HCT116 (cell line): ENCODE measurements at regions not wholly inside any gene's neighbourhood (a gene's known extent, or its start where the extent isn't known, plus 50 kb on each side); places are given as distances from the start of the nearest gene placed in this dataset.
A peak's percentile ranks its signal among the peaks of the same experiment; 100 is the strongest.

Experiments used
- ATAC-seq: fragments of 200-7000 bp; cut with Tn5 transposase; 2 replicates; pipeline ENCODE4 v1.9.1; 2020; ENCODE audit warnings: mild to moderate bottlenecking, moderate library complexity
- BruUV-seq: library from RNA; stranded (reverse); fragments of 400-500 nt; replicated peaks from 2 replicates; lab custom pipeline; 2021; lab: Mats Ljungman, UMichigan
- CTCF ChIA-PET: fragments of 300-600 bp; sonication (Branson Sonifier 250); formaldehyde crosslinking; loops from one replicate; lab custom pipeline; 2021; ENCODE audit warnings: antibody characterized with exemption; lab: Charles Lee
- POLR2A ChIA-PET: fragments of 300-600, 350-600 bp; sonication (Branson Sonifier 250); formaldehyde crosslinking; loops from one replicate; lab custom pipeline; 2021; ENCODE audit warnings: antibody characterized with exemption; lab: Charles Lee
- RAD21 ChIA-PET, 2 experiments: fragments of 300-600 bp; sonication (Branson Sonifier 250); formaldehyde crosslinking; loops; one replicate each; lab custom pipeline; 2023; ENCODE audit warnings: low total read pairs in 2 of 2; ENCODE audit not compliant: uncharacterized antibody in 2 of 2, unreplicated experiment in 2 of 2, low non-redundant PET in 1 of 2; lab: Charles Lee
- DNase-seq: peaks from one replicate; pipeline ENCODE4 v3.0.0-alpha.2; 2010; ENCODE audit warnings: low read depth, low spot score
- H2AFZ ChIP-seq: fragments of 200-600 bp; shearing (Covaris generic), sonication (generic); 2 replicates; pipeline ENCODE4 v1.6.1; 2017; ENCODE audit warnings: low read depth, mixed run types, mixed read lengths, antibody characterized with exemption, low read length; ENCODE audit not compliant: poor library complexity, severe bottlenecking
- H3K27ac ChIP-seq: 2 replicates; pipeline ENCODE4 v1.5.1; 2012; ENCODE audit warnings: low read depth, low read length
- H3K27me3 ChIP-seq: fragments of 200-600 bp; sonication (generic); 2 replicates; pipeline ENCODE4 v1.6.1; 2016; ENCODE audit warnings: mixed run types, low read length, mixed read lengths; ENCODE audit not compliant: insufficient read depth
- H3K36me3 ChIP-seq, 2 experiments: fragments of 200-500 bp in 1 of 2; fragments of 200-600 bp in 1 of 2; sonication (Bioruptor generic) in 1 of 2; sonication (generic) in 1 of 2; 2 replicates each; pipeline versions ENCODE4 v1.5.1 to v1.6.1; 2014 to 2016; ENCODE audit warnings: low read length in 2 of 2, inconsistent platforms in 1 of 2, mixed read lengths in 1 of 2, mixed run types in 1 of 2; ENCODE audit not compliant: insufficient read depth in 2 of 2, control insufficient read depth in 1 of 2
- H3K4me1 ChIP-seq, 2 experiments: fragments of 200-600 bp in 1 of 2; sonication (generic) in 1 of 2; 2 replicates each; pipeline versions ENCODE4 v1.5.1 to v1.6.1; 2012 to 2017; ENCODE audit warnings: low read length in 2 of 2, inconsistent platforms in 1 of 2, mild to moderate bottlenecking in 1 of 2, mixed read lengths in 1 of 2, mixed run types in 1 of 2, moderate library complexity in 1 of 2; ENCODE audit not compliant: insufficient read depth in 2 of 2, control insufficient read depth in 1 of 2
- H3K4me2 ChIP-seq: fragments of 200-600 bp; sonication (generic); 2 replicates; pipeline ENCODE4 v1.6.1; 2017; ENCODE audit warnings: mixed run types, low read length, mixed read lengths
- H3K4me3 ChIP-seq, 2 experiments: fragments of 200-600 bp in 1 of 2; sonication (generic) in 1 of 2; replicated peaks in 1 of 2; 2 replicates each; pipeline ENCODE4 v1.5.1; 2011 to 2016; ENCODE audit warnings: low read length in 2 of 2, control low read depth in 1 of 2, low read depth in 1 of 2, mild to moderate bottlenecking in 1 of 2, mixed read lengths in 1 of 2, mixed run types in 1 of 2
- H3K79me2 ChIP-seq: fragments of 200-600 bp; sonication (generic); 2 replicates; pipeline ENCODE4 v1.6.1; 2017; ENCODE audit warnings: mild to moderate bottlenecking, mixed run types, low read length, moderate library complexity, mixed read lengths; ENCODE audit not compliant: insufficient read depth
- H3K9ac ChIP-seq: fragments of 200-600 bp; sonication (generic); 2 replicates; pipeline ENCODE4 v1.6.1; 2016; ENCODE audit warnings: low read length, mixed read lengths
- H3K9me2 ChIP-seq: fragments of 200-600 bp; sonication (generic), shearing (Covaris generic); 2 replicates; pipeline ENCODE4 v1.6.1; 2017; ENCODE audit warnings: mixed run types, mild to moderate bottlenecking, moderate library complexity; ENCODE audit not compliant: insufficient read depth
- H3K9me3 ChIP-seq, 2 experiments: fragments of 200-500 bp in 1 of 2; fragments of 200-600 bp in 1 of 2; sonication (Bioruptor generic) in 1 of 2; sonication (generic) in 1 of 2; 2 replicates each; pipeline ENCODE4 v1.6.1; 2014 to 2017; ENCODE audit warnings: low read length in 2 of 2, mixed read lengths in 2 of 2, inconsistent platforms in 1 of 2, low read depth in 1 of 2, mild to moderate bottlenecking in 1 of 2, mixed run types in 1 of 2, moderate library complexity in 1 of 2; ENCODE audit not compliant: control insufficient read depth in 1 of 2, insufficient read depth in 1 of 2
- H4K20me1 ChIP-seq: fragments of 200-600 bp; sonication (generic), shearing (Covaris generic); 2 replicates; pipeline ENCODE4 v1.6.1; 2017; ENCODE audit warnings: mixed run types, mild to moderate bottlenecking, moderate library complexity; ENCODE audit not compliant: insufficient read depth
- CEBPB ChIP-seq: IDR thresholded peaks from 2 replicates; pipeline ENCODE4 v1.6.1; 2012; ENCODE audit warnings: low read depth
- ELF1 ChIP-seq: IDR thresholded peaks from 2 replicates; pipeline ENCODE4 v1.6.1; 2012; ENCODE audit warnings: low read depth, borderline replicate concordance
- EZH2phosphoT487 ChIP-seq: fragments of 200-600 bp; IDR thresholded peaks from 2 replicates; pipeline ENCODE4 v1.6.1; 2018; ENCODE audit warnings: antibody characterized with exemption, borderline replicate concordance
- FOSL1 ChIP-seq: IDR thresholded peaks from 2 replicates; pipeline ENCODE4 v1.6.1; 2012; ENCODE audit warnings: low read depth
- JUND ChIP-seq: IDR thresholded peaks from 2 replicates; pipeline ENCODE4 v1.6.1; 2012
- POLR2A ChIP-seq: IDR thresholded peaks from 2 replicates; pipeline ENCODE4 v1.7.0; 2011; ENCODE audit warnings: borderline replicate concordance; ENCODE audit not compliant: insufficient read depth, insufficient read length; ENCODE audit errors: extremely low read depth
- SP1 ChIP-seq: IDR thresholded peaks from 2 replicates; pipeline ENCODE4 v1.6.1; 2012; ENCODE audit warnings: low read depth
- YY1 ChIP-seq: IDR thresholded peaks from 2 replicates; pipeline ENCODE4 v1.6.1; 2011; ENCODE audit warnings: low read length, low read depth, moderate library complexity, mild to moderate bottlenecking; ENCODE audit not compliant: insufficient replicate concordance; ENCODE audit errors: extremely low read depth
- intact Hi-C: fragments of 100-400 bp; cut with micrococcal nuclease; formaldehyde crosslinking; loops from 2 replicates; pipeline ENCODE4 v1.10.0; 2022
- TF ChIP-seq, protein P1 (sequence below): IDR thresholded peaks from 2 replicates; pipeline ENCODE4 v1.6.1; 2012
- TF ChIP-seq, protein P2 (sequence below): IDR thresholded peaks from 2 replicates; pipeline ENCODE4 v1.6.1; 2012
- TF ChIP-seq, protein P3 (sequence below): IDR thresholded peaks from 2 replicates; pipeline ENCODE4 v1.6.1; 2011; ENCODE audit warnings: mild to moderate bottlenecking, low read length, moderate library complexity; ENCODE audit not compliant: insufficient replicate concordance; ENCODE audit errors: extremely low read depth
- TF ChIP-seq, protein P4 (sequence below), 3 experiments: fragments of 200-600 bp in 1 of 3; sonication (generic) in 1 of 3; IDR thresholded peaks in 2 of 3; conservative IDR thresholded peaks in 1 of 3; 2 replicates each; pipeline ENCODE4 v1.5.1; 2012 to 2017; ENCODE audit warnings: low read depth in 2 of 3, low read length in 2 of 3, antibody characterized with exemption in 1 of 3, borderline replicate concordance in 1 of 3, control low read depth in 1 of 3, mild to moderate bottlenecking in 1 of 3, mixed read lengths in 1 of 3, mixed run types in 1 of 3, moderate library complexity in 1 of 3; ENCODE audit not compliant: insufficient read depth in 1 of 3

DNA sequence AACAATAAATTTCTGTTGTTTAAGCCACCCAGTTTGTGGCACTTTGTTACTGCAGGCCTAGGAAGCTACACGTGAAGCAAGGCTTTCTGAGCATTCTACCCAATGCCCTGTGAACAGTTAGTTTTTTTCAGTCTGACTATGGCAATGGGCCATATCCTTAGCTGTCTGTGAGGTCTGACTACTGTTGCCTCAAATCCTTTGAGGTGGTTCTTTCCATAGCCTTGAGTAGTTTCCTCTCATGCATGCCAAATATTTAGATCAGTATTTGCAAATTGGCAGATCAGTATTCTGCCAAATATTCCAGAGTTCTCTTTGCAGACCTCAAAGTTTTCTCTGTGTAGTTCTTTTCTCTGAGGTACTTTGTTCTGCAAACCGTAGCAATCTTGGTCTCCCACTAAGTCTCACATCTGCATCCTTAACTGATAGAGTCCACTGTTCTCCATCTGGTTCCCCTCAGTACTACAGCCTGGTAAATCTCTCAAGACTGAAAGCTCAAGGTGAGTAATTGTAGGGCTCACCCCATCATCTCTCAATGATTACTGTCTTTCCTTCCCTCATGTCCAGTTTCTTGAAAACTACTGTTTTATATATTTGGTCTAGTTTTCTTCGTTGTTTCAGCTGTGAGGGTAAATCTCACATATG lies 984.9 kb upstream of the INTU start:
- no peak overlapping the region for H3K9ac ChIP-seq

DNA sequence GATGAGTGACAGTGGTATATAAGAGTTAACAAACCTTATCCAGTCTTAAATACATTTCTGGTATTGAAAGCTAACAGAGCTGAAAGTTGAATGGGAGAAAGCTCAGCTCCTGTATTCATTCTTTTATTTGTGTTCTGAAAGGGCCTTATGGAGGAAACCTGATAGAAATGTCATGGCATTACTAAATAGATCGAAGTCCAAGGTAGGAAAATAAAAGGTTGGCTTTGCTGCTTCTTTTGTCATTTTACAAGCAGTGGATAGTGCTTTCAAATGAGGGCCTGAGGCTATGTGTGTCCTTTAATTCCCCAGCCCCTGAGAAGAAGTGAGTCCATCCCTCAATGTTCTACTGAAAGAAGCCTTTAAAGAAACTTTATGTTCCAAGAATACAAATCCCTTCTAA lies 974.3 kb upstream of the INTU start:
- ChIA-PET RAD21 (no interaction called here), CTCF (no interaction called here)
- no peak for TF ChIP-seq SP1
- TF ChIP-seq, protein P1, sequence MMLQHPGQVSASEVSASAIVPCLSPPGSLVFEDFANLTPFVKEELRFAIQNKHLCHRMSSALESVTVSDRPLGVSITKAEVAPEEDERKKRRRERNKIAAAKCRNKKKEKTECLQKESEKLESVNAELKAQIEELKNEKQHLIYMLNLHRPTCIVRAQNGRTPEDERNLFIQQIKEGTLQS = no peak
- TF ChIP-seq, protein P2, sequence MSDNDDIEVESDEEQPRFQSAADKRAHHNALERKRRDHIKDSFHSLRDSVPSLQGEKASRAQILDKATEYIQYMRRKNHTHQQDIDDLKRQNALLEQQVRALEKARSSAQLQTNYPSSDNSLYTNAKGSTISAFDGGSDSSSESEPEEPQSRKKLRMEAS = no peak
- TF ChIP-seq, protein P3, sequence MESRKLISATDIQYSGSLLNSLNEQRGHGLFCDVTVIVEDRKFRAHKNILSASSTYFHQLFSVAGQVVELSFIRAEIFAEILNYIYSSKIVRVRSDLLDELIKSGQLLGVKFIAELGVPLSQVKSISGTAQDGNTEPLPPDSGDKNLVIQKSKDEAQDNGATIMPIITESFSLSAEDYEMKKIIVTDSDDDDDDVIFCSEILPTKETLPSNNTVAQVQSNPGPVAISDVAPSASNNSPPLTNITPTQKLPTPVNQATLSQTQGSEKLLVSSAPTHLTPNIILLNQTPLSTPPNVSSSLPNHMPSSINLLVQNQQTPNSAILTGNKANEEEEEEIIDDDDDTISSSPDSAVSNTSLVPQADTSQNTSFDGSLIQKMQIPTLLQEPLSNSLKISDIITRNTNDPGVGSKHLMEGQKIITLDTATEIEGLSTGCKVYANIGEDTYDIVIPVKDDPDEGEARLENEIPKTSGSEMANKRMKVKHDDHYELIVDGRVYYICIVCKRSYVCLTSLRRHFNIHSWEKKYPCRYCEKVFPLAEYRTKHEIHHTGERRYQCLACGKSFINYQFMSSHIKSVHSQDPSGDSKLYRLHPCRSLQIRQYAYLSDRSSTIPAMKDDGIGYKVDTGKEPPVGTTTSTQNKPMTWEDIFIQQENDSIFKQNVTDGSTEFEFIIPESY = no peak
- no peak for TF ChIP-seq CEBPB
- TF ChIP-seq, protein P4, sequence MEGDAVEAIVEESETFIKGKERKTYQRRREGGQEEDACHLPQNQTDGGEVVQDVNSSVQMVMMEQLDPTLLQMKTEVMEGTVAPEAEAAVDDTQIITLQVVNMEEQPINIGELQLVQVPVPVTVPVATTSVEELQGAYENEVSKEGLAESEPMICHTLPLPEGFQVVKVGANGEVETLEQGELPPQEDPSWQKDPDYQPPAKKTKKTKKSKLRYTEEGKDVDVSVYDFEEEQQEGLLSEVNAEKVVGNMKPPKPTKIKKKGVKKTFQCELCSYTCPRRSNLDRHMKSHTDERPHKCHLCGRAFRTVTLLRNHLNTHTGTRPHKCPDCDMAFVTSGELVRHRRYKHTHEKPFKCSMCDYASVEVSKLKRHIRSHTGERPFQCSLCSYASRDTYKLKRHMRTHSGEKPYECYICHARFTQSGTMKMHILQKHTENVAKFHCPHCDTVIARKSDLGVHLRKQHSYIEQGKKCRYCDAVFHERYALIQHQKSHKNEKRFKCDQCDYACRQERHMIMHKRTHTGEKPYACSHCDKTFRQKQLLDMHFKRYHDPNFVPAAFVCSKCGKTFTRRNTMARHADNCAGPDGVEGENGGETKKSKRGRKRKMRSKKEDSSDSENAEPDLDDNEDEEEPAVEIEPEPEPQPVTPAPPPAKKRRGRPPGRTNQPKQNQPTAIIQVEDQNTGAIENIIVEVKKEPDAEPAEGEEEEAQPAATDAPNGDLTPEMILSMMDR (IDR thresholded peaks at IDR 0.05 in 2 of 3, conservative IDR thresholded peaks at IDR 0.05 in 1 of 3; ENCODE audit: borderline replicate concordance in 1 of 3, insufficient read depth in 1 of 3, low read depth in 2 of 3, low read length in 2 of 3) = no peak
- no peak for TF ChIP-seq EZH2phosphoT487
- TF ChIP-seq ELF1 = no peak

More for the DNA sequence above, 984.9 kb upstream of the INTU start:
- DNase-seq (no peak), ATAC-seq (no peak)
- no peaks in the 10 kb centered on the region for H4K20me1 ChIP-seq
- H3K27me3 ChIP-seq = no peaks in the 10 kb centered on the region
- ChIA-PET CTCF (no interaction called here), RAD21 (no interaction called here), POLR2A (no interaction called here)
- no peaks in the 10 kb centered on the region for H3K79me2 ChIP-seq
- intact Hi-C loops = no loop called here
- no peaks in the 10 kb centered on the region for H3K9me2 ChIP-seq
- no peak overlapping the region for H3K27ac ChIP-seq
- no TSS peak for BruUV-seq
- H3K36me3 ChIP-seq = no peaks in the 10 kb centered on the region
- no peak overlapping the region for H3K4me2 ChIP-seq
- TF ChIP-seq, protein P4 (IDR thresholded peaks at IDR 0.05 in 2 of 3, conservative IDR thresholded peaks at IDR 0.05 in 1 of 3; ENCODE audit: borderline replicate concordance in 1 of 3, insufficient read depth in 1 of 3, low read depth in 2 of 3, low read length in 2 of 3) = no peak
- TF ChIP-seq POLR2A (no peak), JUND (no peak), YY1 (no peak), FOSL1 (no peak)
- no peaks in the 10 kb centered on the region for H3K4me1 ChIP-seq
- no peak overlapping the region for H2AFZ ChIP-seq
- H3K4me3 ChIP-seq = no peak overlapping the region
- no peaks in the 10 kb centered on the region for H3K9me3 ChIP-seq

More for the DNA sequence above, 974.3 kb upstream of the INTU start:
- intact Hi-C loops = no loop called here
- H3K9me3 ChIP-seq = no peaks in the 10 kb centered on the region
- H3K4me1 ChIP-seq = no peaks in the 10 kb centered on the region
- no peak for DNase-seq
- BruUV-seq = no TSS peak
- no peaks in the 10 kb centered on the region for H4K20me1 ChIP-seq
- H3K9me2 ChIP-seq = no peaks in the 10 kb centered on the region
- no peaks in the 10 kb centered on the region for H3K36me3 ChIP-seq
- peak overlapping the region; percentile 40 for H2AFZ ChIP-seq
- H3K27me3 ChIP-seq = no peaks in the 10 kb centered on the region
- POLR2A ChIA-PET = no interaction called here
- H3K4me2 ChIP-seq = no peak overlapping the region
- no peak overlapping the region for H3K4me3 ChIP-seq
- no peak overlapping the region for H3K9ac ChIP-seq
- ATAC-seq = no peak
- H3K27ac ChIP-seq = no peak overlapping the region
- no peaks in the 10 kb centered on the region for H3K79me2 ChIP-seq
